Skin epidermis (tissue), 12 donors: ENCODE measurements at regions not wholly inside any gene's neighbourhood (a gene's known extent, or its start where the extent isn't known, plus 50 kb on each side); places are given as distances from the start of the nearest gene placed in this dataset.

Experiments
- H3K27ac ChIP-seq, 21 experiments: fragments of 200-600 bp; sonication (generic) in 11 of 21; one replicate each; pipeline ENCODE4 v1.5.0; 2020; ENCODE audit warnings: mild to moderate bottlenecking in 3 of 21, inconsistent platforms in 2 of 21, moderate library complexity in 2 of 21
- H3K4me3 ChIP-seq, 7 experiments: fragments of 200-600 bp; sonication (generic) in 2 of 7; one replicate each; pipeline ENCODE4 v1.5.0; 2020; ENCODE audit warnings: inconsistent platforms in 2 of 7, mild to moderate bottlenecking in 2 of 7, moderate library complexity in 1 of 7

- Histone ChIP-seq H3K27ac (no peak overlapping the region), H3K4me3 (no peak overlapping the region)
Measured at GRCh38 chr14:51780741-51781140, 79.7 kb upstream of the GNG2 start.

- H3K4me3 ChIP-seq, result no peak overlapping the region
- H3K27ac ChIP-seq, result no peak overlapping the region
Measured at GRCh38 chr14:51781381-51781780, 79.0 kb upstream of the GNG2 start.

- Histone ChIP-seq H3K4me3 (no peak overlapping the region), H3K27ac (no peak overlapping the region)
Measured at GRCh38 chr14:51782435-51782834, 78.0 kb upstream of the GNG2 start.

GRCh38 chr14:51783765-51784164 lies 76.6 kb upstream of the GNG2 start:
- Histone ChIP-seq H3K27ac (no peak overlapping the region), H3K4me3 (no peak overlapping the region)

- Histone ChIP-seq H3K4me3 (no peak overlapping the region), H3K27ac (no peak overlapping the region)
Measured at GRCh38 chr14:51784466-51784865, 75.9 kb upstream of the GNG2 start.

- no peak overlapping the region for H3K27ac ChIP-seq
- no peak overlapping the region for H3K4me3 ChIP-seq
Measured at GRCh38 chr14:51786227-51786626, 74.2 kb upstream of the GNG2 start.

GRCh38 chr14:51787352-51787751 lies 73.1 kb upstream of the GNG2 start:
- Histone ChIP-seq H3K4me3 (no peak overlapping the region), H3K27ac (no peak overlapping the region)

GRCh38 chr14:51789114-51789513 lies 71.3 kb upstream of the GNG2 start:
- Histone ChIP-seq H3K27ac (no peak overlapping the region), H3K4me3 (no peak overlapping the region)

GRCh38 chr14:51789596-51789995 lies 70.8 kb upstream of the GNG2 start:
- Histone ChIP-seq H3K4me3 (no peak overlapping the region), H3K27ac (peak overlapping the region in 1 of 21 experiments; percentile 29)

GRCh38 chr14:51792809-51793208 lies 67.6 kb upstream of the GNG2 start:
- H3K4me3 ChIP-seq, result no peak overlapping the region
- H3K27ac ChIP-seq, result no peak overlapping the region

- no peak overlapping the region for H3K27ac ChIP-seq
- no peak overlapping the region for H3K4me3 ChIP-seq
Measured at GRCh38 chr14:51805541-51805940, 54.9 kb upstream of the GNG2 start.

- Histone ChIP-seq H3K4me3 (no peak overlapping the region), H3K27ac (no peak overlapping the region)
Measured at GRCh38 chr14:51806026-51807023, 54.1 kb upstream of the GNG2 start.

- Histone ChIP-seq H3K4me3 (no peak overlapping the region), H3K27ac (no peak overlapping the region)
Measured at GRCh38 chr14:51807356-51807755, 53.1 kb upstream of the GNG2 start.
